H9 (cell line): ENCODE measurements at regions not wholly inside any gene's neighbourhood (a gene's known extent, or its start where the extent isn't known, plus 50 kb on each side); places are given as distances from the start of the nearest gene placed in this dataset.
"Not testable (repeated sequence)": the region's sequence is repeated elsewhere in the genome, so short reads cannot be mapped to it uniquely, and the experiment has no call there.

Source experiments
- DNase-seq: peaks from one replicate; pipeline ENCODE4 v3.0.0-alpha.2; 2017
- H2AFZ ChIP-seq: one replicate; pipeline ENCODE4 v1.6.1; 2013; ENCODE audit warnings: mild to moderate bottlenecking, low read length, control low read depth, moderate library complexity
- H2AK5ac ChIP-seq: 2 replicates; pipeline ENCODE4 v1.6.1; 2013; ENCODE audit warnings: low read length, control low read depth, mixed read lengths; ENCODE audit not compliant: insufficient read length
- H2BK120ac ChIP-seq: one replicate; pipeline ENCODE4 v1.6.1; 2013; ENCODE audit warnings: low read depth, mild to moderate bottlenecking, low read length, control low read depth, inconsistent platforms; ENCODE audit not compliant: poor library complexity, severe bottlenecking
- H2BK12ac ChIP-seq: 2 replicates; pipeline ENCODE4 v1.6.1; 2013; ENCODE audit warnings: low read length, control low read depth, mixed read lengths, low read depth; ENCODE audit not compliant: insufficient read length
- H2BK15ac ChIP-seq: 2 replicates; pipeline ENCODE4 v1.6.1; 2013; ENCODE audit warnings: low read depth, low read length, control low read depth
- H2BK20ac ChIP-seq: one replicate; pipeline ENCODE4 v1.6.1; 2013; ENCODE audit warnings: low read depth, mild to moderate bottlenecking, low read length, control low read depth, inconsistent platforms; ENCODE audit not compliant: poor library complexity, severe bottlenecking
- H2BK5ac ChIP-seq: 2 replicates; pipeline ENCODE4 v1.6.1; 2013; ENCODE audit warnings: low read length, control low read depth, mixed read lengths; ENCODE audit not compliant: insufficient read length
- H3K14ac ChIP-seq: 2 replicates; pipeline ENCODE4 v1.6.1; 2013; ENCODE audit warnings: low read length, control low read depth; ENCODE audit not compliant: insufficient read depth
- H3K18ac ChIP-seq: 2 replicates; pipeline ENCODE4 v1.6.1; 2013; ENCODE audit warnings: low read depth, mild to moderate bottlenecking, mixed read lengths, low read length, control low read depth; ENCODE audit not compliant: insufficient read length
- H3K23ac ChIP-seq: 2 replicates; pipeline ENCODE4 v1.6.1; 2013; ENCODE audit warnings: low read length, control low read depth, mixed read lengths, low read depth; ENCODE audit not compliant: insufficient read length
- H3K23me2 ChIP-seq: 2 replicates; pipeline ENCODE4 v1.6.1; 2013; ENCODE audit warnings: low read depth, mild to moderate bottlenecking, mixed read lengths, low read length, control low read depth; ENCODE audit not compliant: insufficient read length, poor library complexity, severe bottlenecking
- H3K27ac ChIP-seq: 2 replicates; pipeline ENCODE4 v1.5.1; 2013; ENCODE audit warnings: low read length, control low read depth, mixed read lengths, low read depth; ENCODE audit not compliant: insufficient read length
- H3K27me3 ChIP-seq: 2 replicates; pipeline ENCODE4 v1.6.1; 2013; ENCODE audit warnings: low read length, control low read depth, inconsistent platforms; ENCODE audit not compliant: insufficient read depth
- H3K4ac ChIP-seq: 2 replicates; pipeline ENCODE4 v1.6.1; 2013; ENCODE audit warnings: low read depth, mild to moderate bottlenecking, control low read depth, inconsistent platforms, low read length, moderate library complexity
- H3K4me1 ChIP-seq: 2 replicates; pipeline ENCODE4 v1.6.1; 2013; ENCODE audit warnings: low read length, control low read depth, inconsistent platforms; ENCODE audit not compliant: insufficient read depth
- H3K4me2 ChIP-seq: 2 replicates; pipeline ENCODE4 v1.6.1; 2013; ENCODE audit warnings: low read length, control low read depth, mixed read lengths; ENCODE audit not compliant: insufficient read length, insufficient read depth
- H3K56ac ChIP-seq: 2 replicates; pipeline ENCODE4 v1.6.1; 2013; ENCODE audit warnings: low read depth, mild to moderate bottlenecking, mixed read lengths, low read length, control low read depth; ENCODE audit not compliant: insufficient read length
- H3K79me1 ChIP-seq: 2 replicates; pipeline ENCODE4 v1.6.1; 2013; ENCODE audit warnings: low read depth, mild to moderate bottlenecking, moderate library complexity, low read length, control low read depth, inconsistent platforms; ENCODE audit not compliant: insufficient read depth, poor library complexity, severe bottlenecking
- H3K79me2 ChIP-seq: 2 replicates; pipeline ENCODE4 v1.6.1; 2013; ENCODE audit warnings: low read length, control low read depth, inconsistent platforms; ENCODE audit not compliant: insufficient read depth
- H3K9ac ChIP-seq: 2 replicates; pipeline ENCODE4 v1.6.1; 2013; ENCODE audit warnings: low read length, control low read depth, mixed read lengths; ENCODE audit not compliant: insufficient read length; ENCODE audit errors: extremely low read depth
- H3K9me3 ChIP-seq: one replicate; pipeline ENCODE4 v1.6.1; 2013; ENCODE audit warnings: low read depth, low read length, inconsistent platforms; ENCODE audit not compliant: control insufficient read depth
- H3T11ph ChIP-seq: one replicate; pipeline ENCODE4 v1.6.1; 2013; ENCODE audit warnings: mild to moderate bottlenecking, low read length, control low read depth, inconsistent platforms
- H4K20me1 ChIP-seq: one replicate; pipeline ENCODE4 v1.6.1; 2013; ENCODE audit not compliant: control insufficient read depth, insufficient read length, insufficient read depth
- H4K5ac ChIP-seq: 2 replicates; pipeline ENCODE4 v1.6.1; 2013; ENCODE audit warnings: low read depth, mild to moderate bottlenecking, mixed read lengths, low read length, control low read depth; ENCODE audit not compliant: insufficient read length
- H4K8ac ChIP-seq: replicated peaks from 2 replicates; pipeline ENCODE4 v1.6.1; 2013; ENCODE audit warnings: low read length, control low read depth, mixed read lengths, low read depth; ENCODE audit not compliant: insufficient read length
- H4K91ac ChIP-seq: 2 replicates; pipeline ENCODE4 v1.6.1; 2013; ENCODE audit warnings: low read depth, mild to moderate bottlenecking, moderate library complexity, mixed read lengths, low read length, control low read depth; ENCODE audit not compliant: insufficient read length
- H3K27ac Mint-ChIP-seq, 3 experiments: 2 replicates in 2 of 3; 3 replicates in 1 of 3; pipeline ENCODE4 v1.8.0; 2020 to 2021; ENCODE audit warnings: mixed read lengths in 3 of 3, mild to moderate bottlenecking in 1 of 3, moderate library complexity in 1 of 3
- H3K27me3 Mint-ChIP-seq: 2 replicates; pipeline ENCODE4 v1.8.0; 2021; ENCODE audit warnings: low read depth, mild to moderate bottlenecking, moderate library complexity, mixed read lengths
- H3K36me3 Mint-ChIP-seq, 3 experiments: 2 replicates in 2 of 3; 3 replicates in 1 of 3; pipeline ENCODE4 v1.8.0; 2020 to 2021; ENCODE audit warnings: low read depth in 3 of 3, mixed read lengths in 3 of 3; ENCODE audit not compliant: insufficient read depth in 1 of 3
- H3K4me1 Mint-ChIP-seq, 2 experiments: 2 replicates each; pipeline ENCODE4 v1.8.0; 2020; ENCODE audit warnings: mixed read lengths in 2 of 2
- H3K4me3 Mint-ChIP-seq, 2 experiments: 2 replicates in 1 of 2; 3 replicates in 1 of 2; pipeline ENCODE4 v1.8.0; 2020 to 2021; ENCODE audit warnings: mild to moderate bottlenecking in 2 of 2, mixed read lengths in 2 of 2, moderate library complexity in 1 of 2
- H3K9me3 Mint-ChIP-seq, 2 experiments: 2 replicates in 1 of 2; 3 replicates in 1 of 2; pipeline ENCODE4 v1.8.0; 2020; ENCODE audit warnings: mild to moderate bottlenecking in 2 of 2, mixed read lengths in 2 of 2, moderate library complexity in 1 of 2
- WGBS: extraction: QIAGEN DNeasy Blood & Tissue Kit; methylation state at CpG from one replicate; pipeline ENCODE4 v1.1.7; 2013; ENCODE audit warnings: missing lambda C conversion rate, low lambda C conversion rate, mixed read lengths; ENCODE audit not compliant: insufficient read length; ENCODE audit errors: extremely low coverage; 5-methylcytosine and 5-hydroxymethylcytosine counted together
- TF ChIP-seq, protein P1 (sequence below): fragments of 200-600 bp; sonication (generic); conservative IDR thresholded peaks from 3 replicates; pipeline ENCODE4 v1.8.0; 2021; ENCODE audit warnings: antibody characterized with exemption, mild to moderate bottlenecking

DNA sequence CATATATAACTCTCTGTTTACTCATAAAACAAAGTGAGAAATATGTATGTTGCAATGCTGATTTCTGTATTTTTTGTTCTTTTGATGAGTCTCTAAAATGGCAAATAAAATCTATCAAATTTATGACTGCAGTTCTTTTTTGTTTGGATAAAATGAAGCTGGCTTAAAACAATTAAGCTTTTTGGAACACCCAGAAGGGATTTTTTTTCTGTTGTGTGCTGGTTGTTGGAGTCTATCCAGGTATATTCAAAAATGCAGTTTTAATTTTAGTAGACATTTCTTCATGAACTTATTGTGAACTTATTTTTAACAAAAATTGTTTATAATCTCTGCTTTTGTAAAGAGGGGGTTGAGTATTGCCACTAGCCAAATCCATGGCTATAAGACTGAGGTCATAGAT lies 405.5 kb downstream of the RAP2B start:
- no peak overlapping the region for H3K23ac ChIP-seq
- H3K4me1 ChIP-seq = no peaks in the 10 kb centered on the region
- TF ChIP-seq, protein P1, sequence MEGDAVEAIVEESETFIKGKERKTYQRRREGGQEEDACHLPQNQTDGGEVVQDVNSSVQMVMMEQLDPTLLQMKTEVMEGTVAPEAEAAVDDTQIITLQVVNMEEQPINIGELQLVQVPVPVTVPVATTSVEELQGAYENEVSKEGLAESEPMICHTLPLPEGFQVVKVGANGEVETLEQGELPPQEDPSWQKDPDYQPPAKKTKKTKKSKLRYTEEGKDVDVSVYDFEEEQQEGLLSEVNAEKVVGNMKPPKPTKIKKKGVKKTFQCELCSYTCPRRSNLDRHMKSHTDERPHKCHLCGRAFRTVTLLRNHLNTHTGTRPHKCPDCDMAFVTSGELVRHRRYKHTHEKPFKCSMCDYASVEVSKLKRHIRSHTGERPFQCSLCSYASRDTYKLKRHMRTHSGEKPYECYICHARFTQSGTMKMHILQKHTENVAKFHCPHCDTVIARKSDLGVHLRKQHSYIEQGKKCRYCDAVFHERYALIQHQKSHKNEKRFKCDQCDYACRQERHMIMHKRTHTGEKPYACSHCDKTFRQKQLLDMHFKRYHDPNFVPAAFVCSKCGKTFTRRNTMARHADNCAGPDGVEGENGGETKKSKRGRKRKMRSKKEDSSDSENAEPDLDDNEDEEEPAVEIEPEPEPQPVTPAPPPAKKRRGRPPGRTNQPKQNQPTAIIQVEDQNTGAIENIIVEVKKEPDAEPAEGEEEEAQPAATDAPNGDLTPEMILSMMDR = no peak
- peaks cover 7% of the 10 kb centered on the region for H3K9me3 ChIP-seq
- H4K20me1 ChIP-seq = no peaks in the 10 kb centered on the region
- H3K9ac ChIP-seq = no peak overlapping the region
- no peak overlapping the region for H2BK120ac ChIP-seq
- H3K9me3 Mint-ChIP-seq = peaks cover 27 to 37% of the 10 kb centered on the region in 2 experiments
- no peak overlapping the region for H3K4me3 Mint-ChIP-seq
- H3K56ac ChIP-seq = no peak overlapping the region
- no peak overlapping the region for H3K27ac Mint-ChIP-seq
- no peak overlapping the region for H3K18ac ChIP-seq
- no peaks in the 10 kb centered on the region for H3K23me2 ChIP-seq
- H2BK20ac ChIP-seq = no peak overlapping the region
- no peak overlapping the region for H2AK5ac ChIP-seq
- DNase-seq = no peak
- no peak overlapping the region for H2BK5ac ChIP-seq
- H3T11ph ChIP-seq = no peak overlapping the region
- H4K5ac ChIP-seq = no peak overlapping the region
- H3K4me2 ChIP-seq = no peak overlapping the region
- no peak overlapping the region for H3K14ac ChIP-seq
- H4K91ac ChIP-seq = no peak overlapping the region
- H3K27ac ChIP-seq = no peak overlapping the region
- H3K79me1 ChIP-seq = no peaks in the 10 kb centered on the region
- no peaks in the 10 kb centered on the region for H3K27me3 ChIP-seq
- H3K79me2 ChIP-seq = no peaks in the 10 kb centered on the region
- H4K8ac ChIP-seq = no peak overlapping the region
- peaks cover 14 to 30% (median 19%) of the 10 kb centered on the region in 3 experiments for H3K36me3 Mint-ChIP-seq
- H3K4me1 Mint-ChIP-seq = no peaks in the 10 kb centered on the region; a peak in 1 of 4 replicates
- H2BK12ac ChIP-seq = no peak overlapping the region
- no peak overlapping the region for H2BK15ac ChIP-seq
- no peak overlapping the region for H3K4ac ChIP-seq
- H3K27me3 Mint-ChIP-seq = no peaks in the 10 kb centered on the region
- H2AFZ ChIP-seq = no peak overlapping the region

DNA sequence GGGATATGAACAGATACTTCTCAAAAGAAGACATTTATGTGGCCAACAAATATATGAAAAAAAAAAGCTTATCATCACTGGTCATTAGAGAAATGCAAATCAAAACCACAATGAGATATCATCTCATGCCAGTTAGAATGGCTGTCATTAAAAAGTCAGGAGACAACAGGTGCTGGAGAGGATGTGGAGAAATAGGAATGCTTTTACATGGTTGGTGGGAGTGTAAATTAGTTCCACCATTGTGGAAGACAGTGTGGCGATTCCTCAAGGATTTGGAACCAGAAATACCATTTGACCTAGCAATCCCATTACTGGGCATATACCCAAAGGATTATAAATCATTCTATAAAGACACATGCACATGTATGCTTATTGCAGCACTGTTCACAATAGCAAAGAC lies 408.5 kb downstream of the RAP2B start:
- H3K27ac ChIP-seq, H2AK5ac ChIP-seq, H3K27ac Mint-ChIP-seq, H4K8ac ChIP-seq, H3K4me2 ChIP-seq, H4K91ac ChIP-seq, H3K23me2 ChIP-seq, H2BK12ac ChIP-seq, H3K56ac ChIP-seq, H3K27me3 ChIP-seq, H3K4ac ChIP-seq, H2BK5ac ChIP-seq, H3K27me3 Mint-ChIP-seq, H2BK15ac ChIP-seq, H4K5ac ChIP-seq, H4K20me1 ChIP-seq, H3K4me1 Mint-ChIP-seq, H3K79me1 ChIP-seq, H2BK20ac ChIP-seq, H2AFZ ChIP-seq, H3K14ac ChIP-seq, H3K4me1 ChIP-seq, DNase-seq, H3K4me3 Mint-ChIP-seq, H3K23ac ChIP-seq, H3K9me3 ChIP-seq, H3K79me2 ChIP-seq, H3K36me3 Mint-ChIP-seq, H3K9ac ChIP-seq, H3K18ac ChIP-seq, H2BK120ac ChIP-seq, H3T11ph ChIP-seq: not testable (repeated sequence)
- WGBS = no CpG with 5 or more reads among the region's 1 CpG
- H3K9me3 Mint-ChIP-seq = peaks cover 4 to 13% of the 10 kb centered on the region in 2 experiments; a peak in 4 of 5 replicates
